ENCODE measurements at regions not wholly inside any gene's neighbourhood (a gene's known extent, or its start where the extent isn't known, plus 50 kb on each side); places are given as distances from the start of the nearest gene placed in this dataset.

- TF ChIP-seq CTCF (IDR thresholded peaks at IDR 0.05) (no peak), POLR2A (IDR thresholded peaks at IDR 0.05) (no peak), EP300 (IDR thresholded peaks at IDR 0.05) (no peak)
Observed at GRCh38 chr6:6995328-6995727, 112.4 kb upstream of the RREB1 start.
